GM21381 (cell line): ENCODE measurements at regions not wholly inside any gene's neighbourhood (a gene's known extent, or its start where the extent isn't known, plus 50 kb on each side); places are given as distances from the start of the nearest gene placed in this dataset.

Experiments
- ATAC-seq: cut with Tn5 transposase; IDR thresholded peaks from one replicate; pipeline ENCODE4 v1.9.1; 2021; ENCODE audit warnings: mild to moderate bottlenecking, moderate library complexity; ENCODE audit not compliant: unreplicated experiment

GRCh38 chr10:29063806-29064644, 224.8 kb upstream of the LYZL1 start:
- no peak for ATAC-seq

DNA sequence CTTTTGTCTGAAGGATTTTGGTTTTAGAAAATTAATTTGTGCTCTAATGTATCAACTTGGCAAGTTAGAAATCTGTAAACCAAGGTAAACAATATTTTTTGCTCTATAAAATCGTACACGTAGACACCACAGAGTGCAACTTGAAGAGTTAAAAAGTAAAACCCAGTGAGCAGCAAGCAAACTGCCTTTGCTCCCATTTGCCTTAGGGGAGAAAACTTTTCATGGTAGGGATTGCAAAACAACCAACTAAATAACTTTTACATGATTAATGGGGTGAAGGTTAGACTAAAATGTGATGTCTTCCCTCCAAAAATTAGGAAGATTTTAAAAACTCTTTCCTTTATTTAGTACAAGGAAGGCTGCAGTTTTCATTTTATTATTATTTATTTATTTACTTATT, 224.2 kb upstream of the LYZL1 start:
- ATAC-seq: no peak

DNA sequence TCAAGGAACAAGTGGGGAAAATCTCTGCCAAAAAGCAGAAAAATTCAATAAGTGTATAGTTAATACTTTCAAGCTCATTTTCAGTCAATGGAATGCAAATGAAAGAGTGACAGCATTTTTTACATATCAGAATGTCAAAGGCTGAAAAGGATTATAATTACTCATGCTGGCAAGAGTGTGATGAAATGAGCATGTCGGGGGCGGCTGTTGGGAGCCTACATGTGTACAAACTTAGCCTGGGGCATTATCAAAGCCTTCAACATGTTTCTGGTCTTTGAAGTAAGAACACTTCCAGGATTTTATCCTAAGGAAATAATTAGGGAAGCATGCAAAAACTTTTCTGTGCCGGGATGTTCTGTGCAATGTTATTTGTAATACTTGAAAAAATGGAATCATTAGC, 221.7 kb upstream of the LYZL1 start:
- ATAC-seq: no peak

GRCh38 chr10:29067628-29068027, 221.2 kb upstream of the LYZL1 start:
- no peak for ATAC-seq

DNA sequence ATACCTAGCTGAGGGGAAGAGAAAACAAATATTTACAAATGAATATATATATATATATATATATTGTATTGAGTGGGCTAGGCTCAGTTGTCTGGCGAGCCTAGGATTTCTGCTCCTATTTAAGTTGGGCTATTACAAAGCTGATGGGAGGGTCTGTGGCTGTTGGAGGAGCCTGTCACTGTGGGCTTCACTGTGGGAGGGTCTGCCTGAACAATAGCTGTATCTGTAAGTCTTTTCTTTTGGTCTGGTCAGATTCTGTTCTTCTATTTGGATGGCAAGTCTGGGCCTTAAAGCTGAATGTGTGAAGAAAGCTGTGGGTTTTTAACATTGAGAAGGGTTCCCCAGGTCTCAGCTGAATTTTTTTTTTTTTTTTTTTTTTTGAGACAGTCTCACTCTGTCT, 220.6 kb upstream of the LYZL1 start:
- ATAC-seq: no peak

DNA sequence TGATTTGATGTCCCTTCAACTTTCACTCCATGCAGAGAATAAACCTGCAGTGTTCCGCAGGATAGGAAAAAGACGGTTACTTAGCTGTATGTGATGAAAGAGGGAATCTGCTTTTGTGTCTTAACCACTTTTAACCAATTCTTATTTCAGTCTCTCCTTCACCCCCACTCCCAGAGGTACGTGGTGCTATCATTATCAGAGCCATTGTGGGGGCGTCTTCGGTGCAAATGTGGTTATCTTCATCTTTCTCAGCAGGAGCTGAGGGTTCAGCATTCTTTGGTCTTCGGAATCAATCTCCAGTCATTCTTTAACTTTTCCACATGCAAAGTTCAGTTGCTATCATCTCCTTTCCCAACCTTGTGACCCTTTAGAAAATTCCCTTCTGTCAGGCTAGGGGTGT, 219.9 kb upstream of the LYZL1 start:
- no peak for ATAC-seq

- ATAC-seq: no peak
These were observed 218.9 kb upstream of the LYZL1 start for GRCh38 chr10:29069941-29070340.

GRCh38 chr10:29078919-29079318, 210.0 kb upstream of the LYZL1 start:
- no peak for ATAC-seq

GRCh38 chr10:29081231-29081630, 207.6 kb upstream of the LYZL1 start:
- ATAC-seq: no peak

GRCh38 chr10:29081951-29082685, 206.8 kb upstream of the LYZL1 start:
- ATAC-seq: no peak

DNA sequence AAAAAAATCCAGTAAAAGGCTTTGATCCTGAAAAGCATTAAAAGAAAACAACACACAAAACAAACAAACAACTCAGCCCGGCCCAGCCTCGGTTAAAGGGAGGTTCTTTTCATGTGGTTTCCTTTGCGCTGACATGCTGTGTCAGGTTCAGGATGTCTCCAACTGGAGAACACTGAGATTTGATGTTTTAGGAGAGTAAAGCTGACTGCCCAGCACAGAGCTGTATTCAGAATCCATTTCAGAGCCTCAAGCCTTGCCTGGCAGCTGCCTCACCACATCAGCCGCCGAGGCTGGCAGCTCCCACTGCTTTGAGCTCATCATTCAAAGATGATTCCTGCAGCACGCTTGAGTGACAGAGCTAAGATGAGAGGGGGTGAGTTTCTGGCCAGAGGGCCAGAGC, 205.8 kb upstream of the LYZL1 start:
- no peak for ATAC-seq

GRCh38 chr10:29084681-29085307, 204.1 kb upstream of the LYZL1 start:
- no peak for ATAC-seq

GRCh38 chr10:29089091-29089490, 199.8 kb upstream of the LYZL1 start:
- no peak for ATAC-seq

DNA sequence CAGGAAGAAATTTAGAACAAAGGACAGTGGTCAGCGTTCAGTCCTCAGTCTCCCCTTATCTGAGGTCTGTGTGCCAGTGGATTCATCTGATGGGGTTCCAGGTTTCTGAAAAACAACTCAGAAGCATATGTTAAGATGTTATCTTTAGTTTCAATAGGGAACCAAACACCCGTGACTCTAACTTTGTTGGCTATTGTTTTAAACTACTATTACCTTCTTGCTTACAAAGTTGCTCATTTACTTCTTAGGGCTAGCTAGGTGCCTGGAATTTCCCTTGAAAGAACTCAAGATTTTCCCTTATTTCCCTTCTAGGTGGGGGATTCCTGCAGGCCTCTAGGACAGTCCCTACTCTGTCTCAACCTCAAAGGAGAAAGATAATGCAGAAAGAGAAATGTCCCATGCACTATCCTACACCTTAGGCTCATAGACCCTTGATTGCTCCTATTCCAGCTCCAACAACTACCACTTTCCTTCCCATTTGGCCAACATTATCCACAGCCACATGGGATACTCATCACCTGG, 192.5 kb upstream of the LYZL1 start:
- no peak for ATAC-seq

- ATAC-seq: no peak
These were observed 190.4 kb upstream of the LYZL1 start for GRCh38 chr10:29098423-29098822.

- no peak for ATAC-seq
These were observed 189.9 kb upstream of the LYZL1 start for GRCh38 chr10:29099001-29099400.

- no peak for ATAC-seq
These were observed 189.5 kb upstream of the LYZL1 start for GRCh38 chr10:29099415-29099814.

DNA sequence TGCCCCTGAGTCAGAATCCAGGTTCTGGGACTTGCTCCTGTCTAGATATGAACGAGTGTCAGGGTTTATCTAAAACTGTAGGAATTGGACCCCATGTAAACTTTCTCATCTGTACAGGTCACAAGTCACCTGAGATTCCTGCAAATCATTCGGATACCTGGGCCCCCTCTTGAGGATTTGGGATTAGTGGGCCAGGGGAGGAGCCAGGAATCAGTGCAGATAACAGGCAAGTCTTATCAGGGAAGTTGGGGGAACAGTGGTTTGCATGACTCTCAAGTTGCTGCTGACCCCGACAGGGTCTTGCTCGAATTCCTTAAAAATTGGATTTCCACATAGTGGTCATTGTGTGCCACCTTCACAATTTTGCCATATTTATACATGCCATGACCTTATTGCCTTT, 188.4 kb upstream of the LYZL1 start:
- no peak for ATAC-seq

DNA sequence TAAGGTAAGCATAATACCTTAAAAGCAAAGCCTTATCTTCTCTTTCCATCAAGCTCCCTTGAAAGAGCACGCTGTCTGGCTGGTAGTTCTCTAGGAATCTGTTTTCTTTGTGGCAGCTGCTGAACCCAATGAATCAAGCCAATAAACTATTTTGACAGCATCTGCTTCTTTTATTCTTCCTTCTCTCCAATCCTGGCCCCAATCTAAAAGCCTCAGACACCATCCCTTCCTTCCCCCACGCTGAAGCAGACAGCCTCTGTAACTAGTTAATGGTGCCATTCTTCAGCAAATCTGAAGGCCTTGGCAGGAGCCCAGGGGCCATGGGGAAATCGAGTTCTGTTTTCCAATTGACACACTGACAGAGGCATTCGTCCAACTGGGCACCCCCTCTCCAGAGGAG, 186.6 kb upstream of the LYZL1 start:
- no peak for ATAC-seq

GRCh38 chr10:29102636-29103035, 186.2 kb upstream of the LYZL1 start:
- ATAC-seq: no peak

- no peak for ATAC-seq
These were observed 184.0 kb upstream of the LYZL1 start for GRCh38 chr10:29104661-29105399.
